Endothelial cell of umbilical vein (primary cell): ENCODE measurements at regions not wholly inside any gene's neighbourhood (a gene's known extent, or its start where the extent isn't known, plus 50 kb on each side); places are given as distances from the start of the nearest gene placed in this dataset.

Experiments used
- EZH2 ChIP-seq: IDR thresholded peaks from 2 replicates; pipeline ENCODE4 v1.6.1; 2012; ENCODE audit warnings: borderline replicate concordance, low read depth, mild to moderate bottlenecking, moderate library complexity, low read length, inconsistent platforms; ENCODE audit not compliant: severe bottlenecking
- JUN ChIP-seq: IDR thresholded peaks from 2 replicates; pipeline ENCODE4 v1.6.1; 2011; ENCODE audit warnings: borderline replicate concordance, low read depth; ENCODE audit not compliant: insufficient read length, insufficient read depth
- POLR2A ChIP-seq: IDR thresholded peaks from 2 replicates; pipeline ENCODE4 v1.6.1; 2012; ENCODE audit warnings: low read depth, mild to moderate bottlenecking, control low read depth, low read length
- POLR2AphosphoS5 ChIP-seq: IDR thresholded peaks from 2 replicates; pipeline ENCODE4 v1.6.1; 2012; ENCODE audit warnings: low read depth, mild to moderate bottlenecking, control low read depth, low read length, moderate library complexity; ENCODE audit not compliant: insufficient read depth
- TF ChIP-seq, protein P1 (sequence below), 2 donors: IDR thresholded peaks; 1 replicate in 1 of 2; 2 replicates in 1 of 2; pipeline ENCODE4 v1.5.1; 2011; ENCODE audit warnings: low read length in 2 of 2, mild to moderate bottlenecking in 2 of 2, moderate library complexity in 2 of 2, control low read depth in 1 of 2, inconsistent platforms in 1 of 2, low read depth in 1 of 2; ENCODE audit not compliant: insufficient read depth in 1 of 2; ENCODE audit errors: extremely low read depth in 1 of 2

- no peak for TF ChIP-seq POLR2A
- no peak for TF ChIP-seq JUN
- TF ChIP-seq, protein P1, sequence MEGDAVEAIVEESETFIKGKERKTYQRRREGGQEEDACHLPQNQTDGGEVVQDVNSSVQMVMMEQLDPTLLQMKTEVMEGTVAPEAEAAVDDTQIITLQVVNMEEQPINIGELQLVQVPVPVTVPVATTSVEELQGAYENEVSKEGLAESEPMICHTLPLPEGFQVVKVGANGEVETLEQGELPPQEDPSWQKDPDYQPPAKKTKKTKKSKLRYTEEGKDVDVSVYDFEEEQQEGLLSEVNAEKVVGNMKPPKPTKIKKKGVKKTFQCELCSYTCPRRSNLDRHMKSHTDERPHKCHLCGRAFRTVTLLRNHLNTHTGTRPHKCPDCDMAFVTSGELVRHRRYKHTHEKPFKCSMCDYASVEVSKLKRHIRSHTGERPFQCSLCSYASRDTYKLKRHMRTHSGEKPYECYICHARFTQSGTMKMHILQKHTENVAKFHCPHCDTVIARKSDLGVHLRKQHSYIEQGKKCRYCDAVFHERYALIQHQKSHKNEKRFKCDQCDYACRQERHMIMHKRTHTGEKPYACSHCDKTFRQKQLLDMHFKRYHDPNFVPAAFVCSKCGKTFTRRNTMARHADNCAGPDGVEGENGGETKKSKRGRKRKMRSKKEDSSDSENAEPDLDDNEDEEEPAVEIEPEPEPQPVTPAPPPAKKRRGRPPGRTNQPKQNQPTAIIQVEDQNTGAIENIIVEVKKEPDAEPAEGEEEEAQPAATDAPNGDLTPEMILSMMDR (IDR thresholded peaks at IDR 0.05; ENCODE audit: extremely low read depth in 1 of 2, insufficient read depth in 1 of 2, low read depth in 1 of 2, low read length in 2 of 2) = no peak
- no peak for TF ChIP-seq EZH2
- no peak for TF ChIP-seq POLR2AphosphoS5
Observed at GRCh38 chr3:80252113-80252512, 484.3 kb upstream of the ROBO1 start.
